Osteoblast (primary cell): ENCODE measurements at regions not wholly inside any gene's neighbourhood (a gene's known extent, or its start where the extent isn't known, plus 50 kb on each side); places are given as distances from the start of the nearest gene placed in this dataset.
A peak's percentile ranks its signal among the peaks of the same experiment; 100 is the strongest.

Experiments used
- DNase-seq: peaks from one replicate; pipeline ENCODE4 v3.0.0; 2011; ENCODE audit warnings: low spot score, mixed read lengths; ENCODE audit not compliant: insufficient read length; ENCODE audit errors: missing footprints
- H2AFZ ChIP-seq: 2 replicates; pipeline ENCODE4 v1.6.0; 2011; ENCODE audit warnings: mild to moderate bottlenecking, low read length
- H3K27ac ChIP-seq: 2 replicates; pipeline ENCODE4 v1.5.1; 2011; ENCODE audit warnings: mild to moderate bottlenecking, low read depth, low read length, moderate library complexity
- H3K27me3 ChIP-seq: 2 replicates; pipeline ENCODE4 v1.6.0; 2012; ENCODE audit warnings: mild to moderate bottlenecking, control low read depth, inconsistent platforms, low read length, moderate library complexity; ENCODE audit not compliant: insufficient read depth
- H3K36me3 ChIP-seq: 2 replicates; pipeline ENCODE4 v1.5.1; 2011; ENCODE audit warnings: mild to moderate bottlenecking, low read length, control low read depth, moderate library complexity; ENCODE audit not compliant: insufficient read depth
- H3K4me1 ChIP-seq: 2 replicates; pipeline ENCODE4 v1.5.1; 2011; ENCODE audit warnings: mild to moderate bottlenecking, low read length, control low read depth, moderate library complexity; ENCODE audit not compliant: insufficient read depth
- H3K4me2 ChIP-seq: 2 replicates; pipeline ENCODE4 v1.6.0; 2011; ENCODE audit warnings: mild to moderate bottlenecking, low read length; ENCODE audit not compliant: insufficient read depth
- H3K4me3 ChIP-seq: fragments of 200-600 bp; sonication (generic); 3 replicates; pipeline ENCODE4 v1.5.1; 2012; ENCODE audit warnings: mild to moderate bottlenecking, low read length, inconsistent platforms; ENCODE audit not compliant: insufficient read depth
- H3K79me2 ChIP-seq: 2 replicates; pipeline ENCODE4 v1.6.0; 2012; ENCODE audit warnings: mild to moderate bottlenecking, low read length, control low read depth, inconsistent platforms; ENCODE audit not compliant: insufficient read depth
- H3K9me3 ChIP-seq: 2 replicates; pipeline ENCODE4 v1.5.1; 2011; ENCODE audit warnings: low read depth, low read length, control low read depth
- H4K20me1 ChIP-seq: 2 replicates; pipeline ENCODE4 v1.6.0; 2012; ENCODE audit warnings: mild to moderate bottlenecking, low read length, control low read depth; ENCODE audit not compliant: insufficient read depth
- CTCF ChIP-seq: IDR thresholded peaks from 2 replicates; pipeline ENCODE4 v1.5.1; 2011; ENCODE audit warnings: mild to moderate bottlenecking, low read depth, low read length, moderate library complexity; ENCODE audit errors: extremely low read depth

GRCh38 chr17:70636517-70637133, 467.3 kb downstream of the KCNJ2 start:
- H2AFZ ChIP-seq: no peak overlapping the region
- no peak for DNase-seq
- no peak overlapping the region for H3K4me3 ChIP-seq
- TF ChIP-seq CTCF: peak; percentile 71
- H3K4me2 ChIP-seq: no peak overlapping the region
- no peaks in the 10 kb centered on the region for H3K4me1 ChIP-seq
- H3K9me3 ChIP-seq: no peaks in the 10 kb centered on the region
- H3K27ac ChIP-seq: no peak overlapping the region
- H3K36me3 ChIP-seq: no peaks in the 10 kb centered on the region
- no peaks in the 10 kb centered on the region for H4K20me1 ChIP-seq
- H3K27me3 ChIP-seq: no peaks in the 10 kb centered on the region
- no peaks in the 10 kb centered on the region for H3K79me2 ChIP-seq

- Histone ChIP-seq H3K4me3 (no peak overlapping the region), H3K9me3 (no peaks in the 10 kb centered on the region), H4K20me1 (no peaks in the 10 kb centered on the region), H3K4me1 (no peaks in the 10 kb centered on the region), H3K27ac (no peak overlapping the region), H3K36me3 (no peaks in the 10 kb centered on the region), H3K4me2 (no peak overlapping the region), H2AFZ (no peak overlapping the region), H3K79me2 (no peaks in the 10 kb centered on the region), H3K27me3 (no peaks in the 10 kb centered on the region)
- DNase-seq: no peak
- no peak for TF ChIP-seq CTCF
Observed at GRCh38 chr17:70642059-70642458, 472.7 kb downstream of the KCNJ2 start.

GRCh38 chr17:70644096-70644495, 474.8 kb downstream of the KCNJ2 start:
- TF ChIP-seq CTCF: no peak
- Histone ChIP-seq H2AFZ (no peak overlapping the region), H3K27me3 (no peaks in the 10 kb centered on the region), H3K4me1 (no peaks in the 10 kb centered on the region), H4K20me1 (no peaks in the 10 kb centered on the region), H3K79me2 (no peaks in the 10 kb centered on the region), H3K27ac (no peak overlapping the region), H3K4me3 (no peak overlapping the region), H3K36me3 (no peaks in the 10 kb centered on the region), H3K9me3 (no peaks in the 10 kb centered on the region), H3K4me2 (no peak overlapping the region)
- DNase-seq: no peak

- no peak for TF ChIP-seq CTCF
Observed at GRCh38 chr17:70646673-70647072, 477.3 kb downstream of the KCNJ2 start.

More at GRCh38 chr17:70646673-70647072, 477.3 kb downstream of the KCNJ2 start:
- Histone ChIP-seq H3K4me1 (no peaks in the 10 kb centered on the region), H4K20me1 (no peaks in the 10 kb centered on the region), H3K27ac (no peak overlapping the region), H3K27me3 (no peaks in the 10 kb centered on the region), H3K9me3 (no peaks in the 10 kb centered on the region), H3K4me3 (no peak overlapping the region), H2AFZ (no peak overlapping the region), H3K36me3 (no peaks in the 10 kb centered on the region), H3K4me2 (no peak overlapping the region), H3K79me2 (no peaks in the 10 kb centered on the region)
- no peak for DNase-seq
